22Rv1 (cell line): ENCODE measurements at regions not wholly inside any gene's neighbourhood (a gene's known extent, or its start where the extent isn't known, plus 50 kb on each side); places are given as distances from the start of the nearest gene placed in this dataset.

Experiments
- ZFX ChIP-seq: fragments of 450-650 bp; IDR thresholded peaks from 2 replicates; pipeline ENCODE4 v1.6.1; 2017; ENCODE audit warnings: antibody characterized with exemption, borderline replicate concordance
- TF ChIP-seq, protein P1 (sequence below): fragments of 450-650 bp; IDR thresholded peaks from 2 replicates; pipeline ENCODE4 v1.5.1; 2017; ENCODE audit warnings: mild to moderate bottlenecking

DNA sequence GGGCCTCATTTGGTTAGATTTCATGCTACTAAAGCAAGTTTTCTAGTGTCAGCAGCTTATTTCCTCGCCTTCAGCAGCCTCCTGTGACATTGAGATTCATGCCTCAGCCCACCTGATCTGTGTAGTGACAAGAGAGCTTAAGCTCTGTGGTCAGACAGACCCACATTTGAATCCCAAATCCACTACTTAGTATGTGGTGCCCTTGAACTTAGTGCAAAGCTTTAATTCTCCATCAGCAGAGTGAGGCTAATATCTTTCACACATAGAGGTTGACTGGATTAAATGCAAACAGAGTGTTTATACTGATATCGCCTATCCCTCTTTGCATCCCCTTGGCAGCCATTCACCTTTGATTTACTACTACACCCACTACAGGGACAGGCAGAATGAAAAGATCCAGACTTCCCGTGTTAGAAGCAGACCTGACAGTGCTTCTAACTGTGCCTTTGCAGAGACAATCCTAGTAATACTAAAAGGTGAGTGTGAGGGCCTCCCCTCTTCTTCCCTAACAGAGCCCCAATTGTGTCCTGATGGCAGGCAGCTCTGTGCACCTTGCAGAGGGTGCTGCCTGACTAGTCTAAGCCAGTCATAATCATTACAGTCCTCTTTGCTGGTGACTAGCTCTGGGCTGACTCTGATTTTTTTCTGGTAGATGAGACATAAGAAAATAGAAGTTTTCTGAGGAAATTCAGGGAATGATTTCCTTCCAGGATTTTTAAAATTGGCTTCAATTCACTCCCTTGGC, 264.0 kb downstream of the CTH start:
- TF ChIP-seq, protein P1, sequence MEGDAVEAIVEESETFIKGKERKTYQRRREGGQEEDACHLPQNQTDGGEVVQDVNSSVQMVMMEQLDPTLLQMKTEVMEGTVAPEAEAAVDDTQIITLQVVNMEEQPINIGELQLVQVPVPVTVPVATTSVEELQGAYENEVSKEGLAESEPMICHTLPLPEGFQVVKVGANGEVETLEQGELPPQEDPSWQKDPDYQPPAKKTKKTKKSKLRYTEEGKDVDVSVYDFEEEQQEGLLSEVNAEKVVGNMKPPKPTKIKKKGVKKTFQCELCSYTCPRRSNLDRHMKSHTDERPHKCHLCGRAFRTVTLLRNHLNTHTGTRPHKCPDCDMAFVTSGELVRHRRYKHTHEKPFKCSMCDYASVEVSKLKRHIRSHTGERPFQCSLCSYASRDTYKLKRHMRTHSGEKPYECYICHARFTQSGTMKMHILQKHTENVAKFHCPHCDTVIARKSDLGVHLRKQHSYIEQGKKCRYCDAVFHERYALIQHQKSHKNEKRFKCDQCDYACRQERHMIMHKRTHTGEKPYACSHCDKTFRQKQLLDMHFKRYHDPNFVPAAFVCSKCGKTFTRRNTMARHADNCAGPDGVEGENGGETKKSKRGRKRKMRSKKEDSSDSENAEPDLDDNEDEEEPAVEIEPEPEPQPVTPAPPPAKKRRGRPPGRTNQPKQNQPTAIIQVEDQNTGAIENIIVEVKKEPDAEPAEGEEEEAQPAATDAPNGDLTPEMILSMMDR: no peak
- TF ChIP-seq ZFX: no peak
